Caki2 (cell line): ENCODE measurements at regions not wholly inside any gene's neighbourhood (a gene's known extent, or its start where the extent isn't known, plus 50 kb on each side); places are given as distances from the start of the nearest gene placed in this dataset.
A peak's percentile ranks its signal among the peaks of the same experiment; 100 is the strongest.

Experiments used
- DNase-seq: peaks from one replicate; pipeline ENCODE4 v3.0.0-alpha.2; 2015; ENCODE audit warnings: low read depth
- in situ Hi-C: cut with HindIII; loops from 2 replicates; pipeline ENCODE4 v1.10.0; 2016; ENCODE audit warnings: low sequenced_read_pairs, low pct_unique_long_range_greater_than_20kb, mixed read lengths

- in situ Hi-C loops, result no loop called here
- no peak for DNase-seq
Measured at GRCh38 chr2:58739033-58739432, 497.9 kb upstream of the FANCL start.

- DNase-seq, result peak; percentile 60
- in situ Hi-C loops, result no loop called here
Measured at GRCh38 chr2:58734365-58734764, 493.2 kb upstream of the FANCL start.

GRCh38 chr2:58732999-58733398 lies 491.9 kb upstream of the FANCL start:
- DNase-seq, result no peak
- in situ Hi-C loops, result no loop called here

GRCh38 chr2:58731488-58731869 lies 490.4 kb upstream of the FANCL start:
- DNase-seq, result no peak
- in situ Hi-C loops, result no loop called here

DNA sequence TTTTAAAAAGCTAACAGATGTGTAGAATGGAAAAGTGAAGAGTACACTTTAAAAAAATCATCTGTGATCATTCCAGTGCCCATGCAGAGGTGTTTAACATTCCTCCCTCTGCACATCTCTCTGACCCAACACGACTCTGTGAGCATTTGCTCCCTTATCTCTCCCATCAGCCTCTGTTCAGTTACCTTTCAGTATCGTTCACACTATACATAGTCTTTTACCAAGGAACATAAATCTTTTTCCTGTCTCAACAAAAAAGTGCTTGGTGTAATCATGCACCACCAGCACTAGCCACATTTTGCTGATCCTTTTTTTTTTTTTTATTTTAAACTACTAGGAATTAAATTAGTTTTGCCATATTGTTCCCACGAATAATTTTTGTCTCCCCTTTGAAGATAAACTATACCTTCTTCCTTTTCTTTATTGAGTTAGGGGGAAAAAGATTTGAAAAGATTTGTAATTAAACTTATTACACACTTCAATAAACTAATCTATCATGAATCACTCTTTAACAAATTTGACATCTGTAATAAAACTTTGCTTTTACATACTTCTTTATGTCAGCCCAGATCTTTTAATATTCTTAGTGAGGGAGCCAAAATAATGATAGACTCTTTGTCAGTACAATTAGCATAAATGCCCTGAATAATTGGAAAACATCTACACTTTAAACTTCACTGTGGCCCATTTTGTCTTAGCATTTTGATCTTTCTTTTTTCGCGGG lies 489.8 kb upstream of the FANCL start:
- in situ Hi-C loops, result no loop called here
- no peak for DNase-seq

- no peak for DNase-seq
- in situ Hi-C loops, result no loop called here
Measured at GRCh38 chr2:58727981-58728656, 487.0 kb upstream of the FANCL start.

DNA sequence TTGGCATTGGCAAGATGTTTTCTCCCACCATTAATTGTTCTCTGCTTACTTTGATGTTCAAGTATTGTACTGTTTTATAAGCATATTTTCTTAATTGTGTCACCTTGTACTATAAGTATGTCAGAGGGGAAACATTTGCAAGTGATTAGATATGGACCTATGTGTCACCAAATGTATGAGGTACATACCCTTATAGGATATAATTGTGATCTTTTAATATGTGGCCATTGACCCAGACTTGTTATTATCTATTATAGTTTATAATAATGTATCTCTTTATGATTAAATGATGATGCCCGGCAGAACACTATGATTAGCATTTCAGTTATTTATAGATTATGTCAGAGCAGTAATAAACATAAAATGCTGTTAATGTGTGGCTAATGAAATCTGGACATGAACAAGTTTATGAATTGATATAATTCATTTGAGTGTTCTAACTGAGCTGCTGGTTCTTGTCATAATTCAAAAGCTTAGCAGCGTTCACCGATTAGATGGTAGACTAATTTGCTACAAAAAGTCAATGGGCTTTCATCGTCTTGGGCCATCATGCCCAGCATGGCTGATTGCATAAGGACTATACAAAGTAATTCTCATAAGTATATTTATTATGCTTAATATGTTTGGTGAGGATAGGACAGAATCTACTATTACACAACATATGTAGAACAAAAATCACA lies 480.9 kb upstream of the FANCL start:
- no peak for DNase-seq
- in situ Hi-C loops, result no loop called here

DNA sequence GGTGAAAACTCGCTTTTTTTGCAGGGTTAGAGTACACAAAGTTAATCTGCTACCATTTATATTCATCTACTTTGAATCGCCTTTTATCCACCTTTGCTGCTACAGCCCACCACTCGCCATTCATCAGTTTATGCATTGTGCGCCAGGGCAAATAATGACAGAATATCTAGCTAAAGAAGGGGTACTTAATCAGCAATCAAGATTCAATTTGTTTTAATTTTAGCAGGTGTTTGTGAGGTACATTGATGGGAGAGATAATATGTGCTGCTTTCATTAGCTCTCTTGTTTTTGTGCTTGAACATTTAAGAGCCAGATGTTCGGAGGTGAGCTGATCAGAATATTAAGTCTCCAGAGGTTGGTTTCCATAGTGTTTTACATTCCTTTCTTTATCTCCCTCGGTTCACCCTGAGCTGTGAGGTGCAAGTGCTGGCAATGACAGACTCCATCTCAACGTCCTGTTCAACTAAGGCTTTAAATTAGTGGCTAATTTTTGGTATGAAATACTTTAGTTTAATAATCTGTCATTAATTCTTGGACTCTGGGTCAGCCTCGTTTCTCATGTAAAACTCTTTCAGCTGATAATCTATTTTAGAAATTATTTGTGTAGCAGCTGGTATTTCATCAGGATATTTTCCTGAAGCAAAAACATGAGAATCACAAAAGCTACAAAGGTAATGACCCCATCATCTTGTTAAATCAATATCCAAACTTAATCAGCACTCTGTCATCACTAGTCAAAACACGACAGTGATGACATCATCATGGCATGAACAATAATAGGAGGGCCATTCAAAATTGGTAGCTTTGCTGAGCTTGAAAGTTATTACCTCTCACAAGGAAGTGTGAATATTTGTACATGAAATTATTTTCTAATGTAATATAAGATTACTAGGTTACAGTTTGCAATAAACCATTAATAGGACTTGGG lies 479.9 kb upstream of the FANCL start:
- DNase-seq, result no peak
- in situ Hi-C loops, result no loop called here

DNA sequence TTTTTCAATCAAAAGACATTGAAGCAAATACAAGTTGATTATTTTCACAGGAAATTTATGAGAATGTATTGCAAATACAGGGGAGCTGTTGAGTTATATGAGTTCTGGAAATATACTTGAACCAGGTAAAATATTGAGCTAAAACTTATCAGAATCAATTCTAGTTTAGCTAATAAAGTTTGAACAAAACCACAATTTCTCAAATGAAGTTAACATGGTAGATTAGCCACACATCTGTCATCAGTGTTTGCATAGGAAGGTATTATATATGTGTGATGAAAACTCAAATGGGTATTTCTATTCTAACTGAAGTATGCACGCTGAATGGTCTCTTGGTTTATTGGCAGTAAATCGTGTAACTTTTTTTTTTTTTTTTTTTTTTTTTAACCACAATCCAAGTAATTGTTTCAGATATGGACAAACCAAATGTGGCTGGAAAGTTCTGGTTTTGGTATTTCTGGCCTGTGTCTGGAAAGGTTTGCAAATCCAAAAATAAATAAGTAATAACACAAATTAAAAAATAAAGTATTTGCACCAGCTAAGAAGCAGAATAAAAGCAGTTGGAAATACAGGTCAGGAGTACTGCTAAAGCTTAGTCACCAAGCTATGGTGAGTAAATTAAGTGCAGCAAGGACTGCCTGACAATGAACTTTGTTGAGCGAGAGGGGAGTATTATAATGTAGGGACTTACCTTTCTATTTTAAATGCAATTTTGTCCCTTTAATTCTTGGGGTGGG lies 479.1 kb upstream of the FANCL start:
- in situ Hi-C loops, result no loop called here
- no peak for DNase-seq

- DNase-seq, result no peak
- in situ Hi-C loops, result no loop called here
Measured at GRCh38 chr2:58715344-58715743, 474.2 kb upstream of the FANCL start.

DNA sequence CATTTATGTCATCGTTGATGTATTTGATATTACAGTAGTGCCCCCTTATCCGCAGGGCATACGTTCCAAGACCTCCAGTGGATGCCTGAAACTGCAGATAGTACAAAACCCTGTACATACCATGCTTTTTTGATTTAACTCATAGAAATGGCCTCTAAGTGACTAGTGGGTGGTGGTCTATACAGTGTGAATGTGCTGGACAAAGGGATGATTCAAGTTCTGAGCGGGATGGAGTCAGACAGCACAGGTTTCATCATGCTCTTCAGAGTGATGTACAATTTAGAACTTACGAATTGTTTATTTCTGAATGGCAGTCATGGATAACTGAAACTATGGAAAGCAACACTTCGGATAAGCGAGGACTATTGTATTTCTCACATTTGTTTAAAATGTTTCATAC lies 473.1 kb upstream of the FANCL start:
- in situ Hi-C loops, result no loop called here
- DNase-seq, result no peak

DNA sequence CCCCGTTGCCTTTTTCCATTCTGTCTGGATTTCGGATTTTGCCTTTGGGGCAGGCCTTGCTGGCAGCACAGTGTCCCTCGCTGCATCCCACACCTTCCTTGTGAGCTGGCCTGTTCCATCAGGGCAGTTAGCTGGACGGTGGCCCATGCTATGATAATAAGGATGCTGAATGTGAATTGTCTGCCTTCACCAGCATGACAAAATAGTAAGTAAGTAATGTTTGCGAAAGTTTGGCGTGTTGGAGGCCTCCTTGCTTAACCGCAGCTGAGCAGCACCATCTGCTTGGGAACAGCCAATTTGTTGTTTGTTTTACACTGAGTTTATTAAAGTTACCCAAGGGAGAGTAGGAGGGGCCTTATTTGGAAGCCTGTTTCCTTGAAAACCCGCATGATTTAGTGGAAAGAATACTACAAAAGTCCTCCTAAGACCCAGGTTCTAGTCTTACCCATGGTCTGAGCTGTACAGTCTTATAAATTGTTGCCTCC lies 469.7 kb upstream of the FANCL start:
- no peak for DNase-seq
- in situ Hi-C loops, result no loop called here

DNA sequence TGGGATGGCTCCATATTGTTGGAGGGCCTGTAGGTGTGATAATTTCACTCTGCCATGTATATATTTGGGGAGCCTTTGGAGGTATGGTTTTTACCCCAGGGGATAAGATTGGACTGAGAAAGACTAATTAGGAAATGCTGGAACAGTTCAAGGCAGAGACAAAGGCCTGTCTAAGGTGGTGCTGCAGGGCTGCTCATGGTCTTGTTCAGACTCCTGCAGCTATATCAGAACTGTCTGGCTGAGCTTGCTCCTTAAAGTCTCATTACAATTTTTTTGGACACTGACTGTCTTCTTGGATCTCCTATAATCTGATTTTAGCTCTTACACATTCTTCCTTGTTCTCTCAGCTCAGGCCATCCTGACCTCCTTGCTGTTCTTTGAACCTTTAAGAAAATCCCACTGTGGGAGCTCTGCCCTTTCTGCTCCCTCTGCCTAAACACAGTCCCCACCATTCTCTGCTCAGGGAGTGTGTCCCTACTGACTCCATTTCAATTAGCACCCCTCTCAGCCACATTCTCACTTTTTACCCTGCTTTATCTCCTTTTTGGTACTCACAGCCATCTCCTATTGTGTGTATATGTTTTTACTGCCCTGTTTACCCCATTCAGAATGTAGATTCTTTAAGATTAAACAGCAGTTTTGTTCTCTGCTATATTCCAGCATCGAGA lies 468.7 kb upstream of the FANCL start:
- no peak for DNase-seq
- in situ Hi-C loops, result no loop called here

DNA sequence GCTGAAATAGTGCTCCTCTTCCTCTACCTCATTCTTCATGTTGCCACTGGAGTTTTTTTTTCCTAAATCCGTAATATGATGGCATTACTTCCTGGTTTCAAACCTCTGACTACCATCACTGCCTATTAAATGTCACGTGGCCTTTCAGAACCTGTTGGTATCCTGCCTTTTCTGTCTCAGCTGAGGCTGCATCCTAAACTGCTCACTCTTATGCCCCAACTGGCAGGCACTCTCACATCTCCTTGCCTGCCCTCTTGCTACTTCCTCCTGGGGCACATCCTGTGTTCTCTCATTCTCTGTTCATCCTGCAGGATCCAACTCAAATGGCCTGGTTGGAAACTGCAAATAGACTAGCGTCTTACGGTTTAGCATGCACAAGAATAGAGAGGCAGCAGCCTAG lies 468.1 kb upstream of the FANCL start:
- DNase-seq, result no peak
- in situ Hi-C loops, result no loop called here

DNA sequence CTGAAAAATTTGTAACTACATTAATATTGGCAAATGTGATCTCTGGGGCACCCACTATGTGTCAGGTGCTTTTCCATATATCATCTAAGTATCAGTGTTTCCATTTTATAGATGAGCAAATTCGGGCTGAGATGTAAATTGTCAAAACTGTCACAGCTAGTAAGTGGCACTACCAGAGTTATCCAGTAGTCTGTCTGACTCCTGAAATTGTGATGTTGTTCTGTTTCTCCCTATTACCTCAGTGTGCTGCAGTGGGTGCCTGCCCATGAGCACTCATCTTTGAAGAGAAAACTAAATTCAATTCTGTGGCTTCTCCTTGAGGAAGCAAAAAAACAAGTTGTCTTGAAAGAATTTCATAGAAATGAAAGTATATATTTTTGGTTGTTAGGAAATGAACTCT lies 467.4 kb upstream of the FANCL start:
- no peak for DNase-seq
- in situ Hi-C loops, result no loop called here

GRCh38 chr2:58702302-58702885 lies 461.3 kb upstream of the FANCL start:
- peak; percentile 8 for DNase-seq
- in situ Hi-C loops, result no loop called here

DNA sequence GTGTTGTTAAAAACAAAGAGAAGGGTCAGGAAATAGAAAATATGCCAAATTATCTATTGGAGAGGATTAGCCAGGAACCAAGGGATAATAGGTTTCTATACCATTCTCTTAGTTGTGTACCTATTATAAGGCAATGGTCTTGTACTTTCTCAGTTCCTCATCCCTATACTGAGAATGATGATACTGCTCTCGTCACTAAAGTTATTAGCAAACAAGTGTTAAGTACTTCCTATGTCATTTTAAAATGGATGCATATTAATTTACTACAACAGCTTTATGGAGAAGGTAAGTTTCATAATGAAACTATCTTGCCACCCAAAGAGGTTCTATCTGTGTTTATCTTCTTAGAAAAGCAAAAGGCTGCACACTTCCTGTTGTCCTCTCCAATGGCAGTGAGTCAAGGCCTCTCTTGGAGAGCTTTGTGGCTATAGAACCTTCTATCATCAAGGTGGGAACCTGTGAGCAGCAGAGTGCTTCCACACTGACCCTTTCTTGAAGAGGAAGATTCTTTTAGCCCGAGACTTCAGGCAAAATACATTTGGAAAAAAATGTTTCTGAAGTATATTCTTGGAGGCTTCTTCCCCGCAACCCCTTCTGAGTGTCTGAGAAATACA lies 460.7 kb upstream of the FANCL start:
- in situ Hi-C loops, result no loop called here
- no peak for DNase-seq
